Natural killer cell (primary cell): ENCODE measurements at regions not wholly inside any gene's neighbourhood (a gene's known extent, or its start where the extent isn't known, plus 50 kb on each side); places are given as distances from the start of the nearest gene placed in this dataset.
"Not testable (repeated sequence)": the region's sequence is repeated elsewhere in the genome, so short reads cannot be mapped to it uniquely, and the experiment has no call there.

Experiments used
- ATAC-seq, 3 donors: fragments of 150-1000 bp in 2 of 3; fragments of 200-7000 bp in 1 of 3; cut with Tn5 transposase; 1 replicate in 1 of 3; 2 replicates in 2 of 3; pipeline ENCODE4 v1.10.0; 2021; ENCODE audit warnings: mild to moderate bottlenecking in 2 of 3, moderate library complexity in 2 of 3
- DNase-seq, 2 donors: peaks; one replicate each; pipeline versions ENCODE4 v3.0.0 to v3.0.0-alpha.2; 2013 to 2021; ENCODE audit warnings: mixed read lengths in 1 of 2
- H3K27ac ChIP-seq: one replicate; pipeline ENCODE4 v1.5.1; 2013; ENCODE audit warnings: mild to moderate bottlenecking, low read length
- H3K27me3 ChIP-seq: one replicate; pipeline ENCODE4 v1.6.1; 2013; ENCODE audit warnings: low read length; ENCODE audit not compliant: control insufficient read depth, insufficient read depth
- H3K36me3 ChIP-seq: one replicate; pipeline ENCODE4 v1.6.1; 2013; ENCODE audit warnings: low read length; ENCODE audit not compliant: control insufficient read depth, insufficient read depth
- H3K4me1 ChIP-seq: one replicate; pipeline ENCODE4 v1.6.1; 2013; ENCODE audit warnings: low read length; ENCODE audit not compliant: control insufficient read depth, insufficient read depth
- H3K4me3 ChIP-seq: one replicate; pipeline ENCODE4 v1.5.1; 2013; ENCODE audit warnings: low read length
- H3K9me3 ChIP-seq: one replicate; pipeline ENCODE4 v1.6.1; 2013; ENCODE audit warnings: low read length; ENCODE audit not compliant: control insufficient read depth, insufficient read depth
- H3K27ac Mint-ChIP-seq, 2 donors: one replicate each; pipeline ENCODE4 v1.8.0; 2022; ENCODE audit warnings: mild to moderate bottlenecking in 2 of 2, mixed read lengths in 2 of 2, moderate library complexity in 1 of 2
- H3K27me3 Mint-ChIP-seq, 2 donors: one replicate each; pipeline ENCODE4 v1.8.0; 2022; ENCODE audit warnings: low read depth in 2 of 2, mixed read lengths in 2 of 2
- H3K36me3 Mint-ChIP-seq: one replicate; pipeline ENCODE4 v1.8.0; 2022; ENCODE audit warnings: mixed read lengths
- H3K4me1 Mint-ChIP-seq, 2 donors: one replicate each; pipeline ENCODE4 v1.8.0; 2022; ENCODE audit warnings: mixed read lengths in 2 of 2
- H3K4me3 Mint-ChIP-seq: one replicate; pipeline ENCODE4 v1.8.0; 2022; ENCODE audit warnings: mild to moderate bottlenecking, moderate library complexity, mixed read lengths
- H3K9me3 Mint-ChIP-seq, 2 donors: one replicate each; pipeline ENCODE4 v1.8.0; 2022; ENCODE audit warnings: mixed read lengths in 2 of 2
- CTCF ChIP-seq: fragments of 200-600 bp; IDR thresholded peaks from one replicate; pipeline ENCODE4 v1.8.0; 2022; ENCODE audit warnings: antibody characterized with exemption
- WGBS: methylation state at CpG from one replicate; pipeline ENCODE4 v1.1.7; 2013; ENCODE audit warnings: missing lambda C conversion rate; ENCODE audit not compliant: insufficient coverage; 5-methylcytosine and 5-hydroxymethylcytosine counted together
- intact Hi-C: fragments of 100-400 bp; cut with micrococcal nuclease; formaldehyde crosslinking; loops from one replicate; pipeline ENCODE4 v1.14.2; 2022

GRCh38 chr16:59614466-59615240 is 880.5 kb upstream of the GOT2 start:
- 88% methylated on average over 2 of the region's 2 CpGs for WGBS
- no peaks in the 10 kb centered on the region for H3K4me1 ChIP-seq
- no peak for ATAC-seq
- no peaks in the 10 kb centered on the region for H3K36me3 ChIP-seq
- no peak overlapping the region for H3K4me3 ChIP-seq
- H3K4me3 Mint-ChIP-seq: no peak overlapping the region
- H3K27me3 ChIP-seq: no peaks in the 10 kb centered on the region
- H3K27me3 Mint-ChIP-seq: no peaks in the 10 kb centered on the region
- no peak for TF ChIP-seq CTCF
- intact Hi-C loops: no loop called here
- no peak for DNase-seq
- H3K27ac ChIP-seq: no peak overlapping the region
- H3K36me3 Mint-ChIP-seq: no peaks in the 10 kb centered on the region
- no peak overlapping the region for H3K27ac Mint-ChIP-seq
- H3K4me1 Mint-ChIP-seq: no peaks in the 10 kb centered on the region
- peaks cover 10 to 12% of the 10 kb centered on the region in 2 donors for H3K9me3 Mint-ChIP-seq
- H3K9me3 ChIP-seq: no peaks in the 10 kb centered on the region

- H3K4me1 Mint-ChIP-seq, H3K36me3 Mint-ChIP-seq, H3K4me3 Mint-ChIP-seq, DNase-seq, ATAC-seq, H3K4me3 ChIP-seq, H3K27ac ChIP-seq, H3K27me3 Mint-ChIP-seq, H3K9me3 ChIP-seq, H3K27me3 ChIP-seq, H3K36me3 ChIP-seq, H3K27ac Mint-ChIP-seq, H3K4me1 ChIP-seq, intact Hi-C loops: not testable (repeated sequence)
- H3K9me3 Mint-ChIP-seq: peaks cover 10 to 13% of the 10 kb centered on the region in 2 donors
- 68% methylated on average over 7 of the region's 8 CpGs for WGBS
These were observed 878.9 kb upstream of the GOT2 start for GRCh38 chr16:59612910-59613620.

GRCh38 chr16:59612094-59612493 is 878.0 kb upstream of the GOT2 start:
- no peaks in the 10 kb centered on the region for H3K36me3 ChIP-seq
- Mint-ChIP-seq H3K27me3 (no peaks in the 10 kb centered on the region), H3K27ac (no peak overlapping the region), H3K9me3 (peaks cover 10 to 17% of the 10 kb centered on the region in 2 donors), H3K4me1 (no peaks in the 10 kb centered on the region), H3K4me3 (no peak overlapping the region), H3K36me3 (no peaks in the 10 kb centered on the region)
- WGBS: no CpG with 5 or more reads among the region's 3 CpGs
- ATAC-seq: no peak
- DNase-seq: no peak
- no peak overlapping the region for H3K27ac ChIP-seq
- H3K4me3 ChIP-seq: no peak overlapping the region
- no peak for TF ChIP-seq CTCF
- H3K9me3 ChIP-seq: no peaks in the 10 kb centered on the region
- intact Hi-C loops: no loop called here
- H3K27me3 ChIP-seq: no peaks in the 10 kb centered on the region
- no peaks in the 10 kb centered on the region for H3K4me1 ChIP-seq

GRCh38 chr16:59611556-59611955 is 877.4 kb upstream of the GOT2 start:
- WGBS: 72% methylated on average over 2 of the region's 3 CpGs
- ATAC-seq: no peak
- H3K36me3 ChIP-seq: no peaks in the 10 kb centered on the region
- intact Hi-C loops: no loop called here
- no peak overlapping the region for H3K27ac Mint-ChIP-seq
- no peaks in the 10 kb centered on the region for H3K9me3 ChIP-seq
- H3K9me3 Mint-ChIP-seq: peaks cover 10 to 20% of the 10 kb centered on the region in 2 donors
- H3K4me1 ChIP-seq: no peaks in the 10 kb centered on the region
- H3K27me3 ChIP-seq: no peaks in the 10 kb centered on the region
- H3K27me3 Mint-ChIP-seq: no peaks in the 10 kb centered on the region
- no peak overlapping the region for H3K27ac ChIP-seq
- no peak overlapping the region for H3K4me3 Mint-ChIP-seq
- DNase-seq: no peak
- no peak for TF ChIP-seq CTCF
- no peak overlapping the region for H3K4me3 ChIP-seq
- H3K36me3 Mint-ChIP-seq: no peaks in the 10 kb centered on the region
- no peaks in the 10 kb centered on the region for H3K4me1 Mint-ChIP-seq
